H9 (cell line): ENCODE measurements at regions not wholly inside any gene's neighbourhood (a gene's known extent, or its start where the extent isn't known, plus 50 kb on each side); places are given as distances from the start of the nearest gene placed in this dataset.

Experiments used
- DNase-seq: peaks from one replicate; pipeline ENCODE4 v3.0.0-alpha.2; 2017
- H2AFZ ChIP-seq: one replicate; pipeline ENCODE4 v1.6.1; 2013; ENCODE audit warnings: mild to moderate bottlenecking, low read length, control low read depth, moderate library complexity
- H2AK5ac ChIP-seq: 2 replicates; pipeline ENCODE4 v1.6.1; 2013; ENCODE audit warnings: low read length, control low read depth, mixed read lengths; ENCODE audit not compliant: insufficient read length
- H2BK120ac ChIP-seq: one replicate; pipeline ENCODE4 v1.6.1; 2013; ENCODE audit warnings: low read depth, mild to moderate bottlenecking, low read length, control low read depth, inconsistent platforms; ENCODE audit not compliant: poor library complexity, severe bottlenecking
- H2BK12ac ChIP-seq: 2 replicates; pipeline ENCODE4 v1.6.1; 2013; ENCODE audit warnings: low read length, control low read depth, mixed read lengths, low read depth; ENCODE audit not compliant: insufficient read length
- H2BK15ac ChIP-seq: 2 replicates; pipeline ENCODE4 v1.6.1; 2013; ENCODE audit warnings: low read depth, low read length, control low read depth
- H2BK20ac ChIP-seq: one replicate; pipeline ENCODE4 v1.6.1; 2013; ENCODE audit warnings: low read depth, mild to moderate bottlenecking, low read length, control low read depth, inconsistent platforms; ENCODE audit not compliant: poor library complexity, severe bottlenecking
- H2BK5ac ChIP-seq: 2 replicates; pipeline ENCODE4 v1.6.1; 2013; ENCODE audit warnings: low read length, control low read depth, mixed read lengths; ENCODE audit not compliant: insufficient read length
- H3K14ac ChIP-seq: 2 replicates; pipeline ENCODE4 v1.6.1; 2013; ENCODE audit warnings: low read length, control low read depth; ENCODE audit not compliant: insufficient read depth
- H3K18ac ChIP-seq: 2 replicates; pipeline ENCODE4 v1.6.1; 2013; ENCODE audit warnings: low read depth, mild to moderate bottlenecking, mixed read lengths, low read length, control low read depth; ENCODE audit not compliant: insufficient read length
- H3K23ac ChIP-seq: 2 replicates; pipeline ENCODE4 v1.6.1; 2013; ENCODE audit warnings: low read length, control low read depth, mixed read lengths, low read depth; ENCODE audit not compliant: insufficient read length
- H3K23me2 ChIP-seq: 2 replicates; pipeline ENCODE4 v1.6.1; 2013; ENCODE audit warnings: low read depth, mild to moderate bottlenecking, mixed read lengths, low read length, control low read depth; ENCODE audit not compliant: insufficient read length, poor library complexity, severe bottlenecking
- H3K27ac ChIP-seq: 2 replicates; pipeline ENCODE4 v1.5.1; 2013; ENCODE audit warnings: low read length, control low read depth, mixed read lengths, low read depth; ENCODE audit not compliant: insufficient read length
- H3K27me3 ChIP-seq: 2 replicates; pipeline ENCODE4 v1.6.1; 2013; ENCODE audit warnings: low read length, control low read depth, inconsistent platforms; ENCODE audit not compliant: insufficient read depth
- H3K4ac ChIP-seq: 2 replicates; pipeline ENCODE4 v1.6.1; 2013; ENCODE audit warnings: low read depth, mild to moderate bottlenecking, control low read depth, inconsistent platforms, low read length, moderate library complexity
- H3K4me1 ChIP-seq: 2 replicates; pipeline ENCODE4 v1.6.1; 2013; ENCODE audit warnings: low read length, control low read depth, inconsistent platforms; ENCODE audit not compliant: insufficient read depth
- H3K4me2 ChIP-seq: 2 replicates; pipeline ENCODE4 v1.6.1; 2013; ENCODE audit warnings: low read length, control low read depth, mixed read lengths; ENCODE audit not compliant: insufficient read length, insufficient read depth
- H3K56ac ChIP-seq: 2 replicates; pipeline ENCODE4 v1.6.1; 2013; ENCODE audit warnings: low read depth, mild to moderate bottlenecking, mixed read lengths, low read length, control low read depth; ENCODE audit not compliant: insufficient read length
- H3K79me1 ChIP-seq: 2 replicates; pipeline ENCODE4 v1.6.1; 2013; ENCODE audit warnings: low read depth, mild to moderate bottlenecking, moderate library complexity, low read length, control low read depth, inconsistent platforms; ENCODE audit not compliant: insufficient read depth, poor library complexity, severe bottlenecking
- H3K79me2 ChIP-seq: 2 replicates; pipeline ENCODE4 v1.6.1; 2013; ENCODE audit warnings: low read length, control low read depth, inconsistent platforms; ENCODE audit not compliant: insufficient read depth
- H3K9ac ChIP-seq: 2 replicates; pipeline ENCODE4 v1.6.1; 2013; ENCODE audit warnings: low read length, control low read depth, mixed read lengths; ENCODE audit not compliant: insufficient read length; ENCODE audit errors: extremely low read depth
- H3K9me3 ChIP-seq: one replicate; pipeline ENCODE4 v1.6.1; 2013; ENCODE audit warnings: low read depth, low read length, inconsistent platforms; ENCODE audit not compliant: control insufficient read depth
- H3T11ph ChIP-seq: one replicate; pipeline ENCODE4 v1.6.1; 2013; ENCODE audit warnings: mild to moderate bottlenecking, low read length, control low read depth, inconsistent platforms
- H4K20me1 ChIP-seq: one replicate; pipeline ENCODE4 v1.6.1; 2013; ENCODE audit not compliant: control insufficient read depth, insufficient read length, insufficient read depth
- H4K5ac ChIP-seq: 2 replicates; pipeline ENCODE4 v1.6.1; 2013; ENCODE audit warnings: low read depth, mild to moderate bottlenecking, mixed read lengths, low read length, control low read depth; ENCODE audit not compliant: insufficient read length
- H4K8ac ChIP-seq: replicated peaks from 2 replicates; pipeline ENCODE4 v1.6.1; 2013; ENCODE audit warnings: low read length, control low read depth, mixed read lengths, low read depth; ENCODE audit not compliant: insufficient read length
- H4K91ac ChIP-seq: 2 replicates; pipeline ENCODE4 v1.6.1; 2013; ENCODE audit warnings: low read depth, mild to moderate bottlenecking, moderate library complexity, mixed read lengths, low read length, control low read depth; ENCODE audit not compliant: insufficient read length
- H3K27ac Mint-ChIP-seq, 3 experiments: 2 replicates in 2 of 3; 3 replicates in 1 of 3; pipeline ENCODE4 v1.8.0; 2020 to 2021; ENCODE audit warnings: mixed read lengths in 3 of 3, mild to moderate bottlenecking in 1 of 3, moderate library complexity in 1 of 3
- H3K27me3 Mint-ChIP-seq: 2 replicates; pipeline ENCODE4 v1.8.0; 2021; ENCODE audit warnings: low read depth, mild to moderate bottlenecking, moderate library complexity, mixed read lengths
- H3K36me3 Mint-ChIP-seq, 3 experiments: 2 replicates in 2 of 3; 3 replicates in 1 of 3; pipeline ENCODE4 v1.8.0; 2020 to 2021; ENCODE audit warnings: low read depth in 3 of 3, mixed read lengths in 3 of 3; ENCODE audit not compliant: insufficient read depth in 1 of 3
- H3K4me1 Mint-ChIP-seq, 2 experiments: 2 replicates each; pipeline ENCODE4 v1.8.0; 2020; ENCODE audit warnings: mixed read lengths in 2 of 2
- H3K4me3 Mint-ChIP-seq, 2 experiments: 2 replicates in 1 of 2; 3 replicates in 1 of 2; pipeline ENCODE4 v1.8.0; 2020 to 2021; ENCODE audit warnings: mild to moderate bottlenecking in 2 of 2, mixed read lengths in 2 of 2, moderate library complexity in 1 of 2
- H3K9me3 Mint-ChIP-seq, 2 experiments: 2 replicates in 1 of 2; 3 replicates in 1 of 2; pipeline ENCODE4 v1.8.0; 2020; ENCODE audit warnings: mild to moderate bottlenecking in 2 of 2, mixed read lengths in 2 of 2, moderate library complexity in 1 of 2
- WGBS: extraction: QIAGEN DNeasy Blood & Tissue Kit; methylation state at CpG from one replicate; pipeline ENCODE4 v1.1.7; 2013; ENCODE audit warnings: missing lambda C conversion rate, low lambda C conversion rate, mixed read lengths; ENCODE audit not compliant: insufficient read length; ENCODE audit errors: extremely low coverage; 5-methylcytosine and 5-hydroxymethylcytosine counted together
- TF ChIP-seq, protein P1 (sequence below): fragments of 200-600 bp; sonication (generic); conservative IDR thresholded peaks from 3 replicates; pipeline ENCODE4 v1.8.0; 2021; ENCODE audit warnings: antibody characterized with exemption, mild to moderate bottlenecking

DNA sequence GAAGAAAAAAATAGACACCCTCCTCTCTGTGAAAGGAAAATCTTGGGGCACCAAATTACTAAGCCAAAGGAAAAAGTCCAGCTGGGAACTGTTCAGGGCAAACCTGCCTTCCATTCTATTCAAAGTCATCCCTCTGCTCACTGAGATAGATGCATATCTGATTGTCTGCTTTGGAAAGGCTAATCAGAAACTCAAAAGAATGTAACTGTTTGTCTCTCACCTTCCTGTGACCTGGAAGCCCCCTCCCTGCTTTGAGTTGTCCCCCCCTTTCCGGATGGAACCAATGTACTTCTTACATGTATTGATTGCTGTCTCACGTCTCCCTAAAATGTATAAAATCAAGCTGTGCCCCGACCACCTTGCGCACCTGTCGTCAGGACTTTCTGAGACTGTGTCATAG is 216.0 kb upstream of the SOX1 start:
- no peaks in the 10 kb centered on the region for H3K79me2 ChIP-seq
- H4K8ac ChIP-seq: no peak overlapping the region
- Mint-ChIP-seq H3K27ac (no peak overlapping the region), H3K9me3 (peaks cover 9 to 11% of the 10 kb centered on the region in 2 experiments; a peak in 4 of 5 replicates), H3K27me3 (peaks cover 5% of the 10 kb centered on the region), H3K4me3 (no peak overlapping the region), H3K36me3 (peaks cover 0 to 9% (median 4%) of the 10 kb centered on the region in 3 experiments; a peak in 5 of 7 replicates), H3K4me1 (peaks cover 45 to 52% of the 10 kb centered on the region in 2 experiments)
- no peak overlapping the region for H3T11ph ChIP-seq
- no peak overlapping the region for H3K18ac ChIP-seq
- H3K27ac ChIP-seq: no peak overlapping the region
- no peak overlapping the region for H3K4ac ChIP-seq
- H2BK12ac ChIP-seq: no peak overlapping the region
- H3K23me2 ChIP-seq: no peaks in the 10 kb centered on the region
- TF ChIP-seq, protein P1, sequence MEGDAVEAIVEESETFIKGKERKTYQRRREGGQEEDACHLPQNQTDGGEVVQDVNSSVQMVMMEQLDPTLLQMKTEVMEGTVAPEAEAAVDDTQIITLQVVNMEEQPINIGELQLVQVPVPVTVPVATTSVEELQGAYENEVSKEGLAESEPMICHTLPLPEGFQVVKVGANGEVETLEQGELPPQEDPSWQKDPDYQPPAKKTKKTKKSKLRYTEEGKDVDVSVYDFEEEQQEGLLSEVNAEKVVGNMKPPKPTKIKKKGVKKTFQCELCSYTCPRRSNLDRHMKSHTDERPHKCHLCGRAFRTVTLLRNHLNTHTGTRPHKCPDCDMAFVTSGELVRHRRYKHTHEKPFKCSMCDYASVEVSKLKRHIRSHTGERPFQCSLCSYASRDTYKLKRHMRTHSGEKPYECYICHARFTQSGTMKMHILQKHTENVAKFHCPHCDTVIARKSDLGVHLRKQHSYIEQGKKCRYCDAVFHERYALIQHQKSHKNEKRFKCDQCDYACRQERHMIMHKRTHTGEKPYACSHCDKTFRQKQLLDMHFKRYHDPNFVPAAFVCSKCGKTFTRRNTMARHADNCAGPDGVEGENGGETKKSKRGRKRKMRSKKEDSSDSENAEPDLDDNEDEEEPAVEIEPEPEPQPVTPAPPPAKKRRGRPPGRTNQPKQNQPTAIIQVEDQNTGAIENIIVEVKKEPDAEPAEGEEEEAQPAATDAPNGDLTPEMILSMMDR: no peak
- H2BK20ac ChIP-seq: no peak overlapping the region
- H3K14ac ChIP-seq: no peak overlapping the region
- H3K9ac ChIP-seq: no peak overlapping the region
- H3K27me3 ChIP-seq: no peaks in the 10 kb centered on the region
- no peak overlapping the region for H2AK5ac ChIP-seq
- no peak overlapping the region for H3K4me2 ChIP-seq
- no peak overlapping the region for H4K5ac ChIP-seq
- H3K79me1 ChIP-seq: no peaks in the 10 kb centered on the region
- H4K20me1 ChIP-seq: no peaks in the 10 kb centered on the region
- no peak overlapping the region for H2BK5ac ChIP-seq
- H4K91ac ChIP-seq: no peak overlapping the region
- DNase-seq: no peak
- no peak overlapping the region for H3K23ac ChIP-seq
- no peaks in the 10 kb centered on the region for H3K9me3 ChIP-seq
- H2BK120ac ChIP-seq: no peak overlapping the region
- no CpG with 5 or more reads among the region's 5 CpGs for WGBS
- peaks cover 11% of the 10 kb centered on the region; the same call in 1 of the 2 replicates for H3K4me1 ChIP-seq
- H2BK15ac ChIP-seq: no peak overlapping the region
- no peak overlapping the region for H2AFZ ChIP-seq
- no peak overlapping the region for H3K56ac ChIP-seq
